CD4-positive, CD25-positive, alpha-beta regulatory T cell (primary cell): ENCODE measurements at regions not wholly inside any gene's neighbourhood (a gene's known extent, or its start where the extent isn't known, plus 50 kb on each side); places are given as distances from the start of the nearest gene placed in this dataset.
A peak's percentile ranks its signal among the peaks of the same experiment; 100 is the strongest.

Experiments
- ATAC-seq, 2 donors: fragments of 150-1000 bp; cut with Tn5 transposase; one replicate each; pipeline ENCODE4 v1.10.0; 2021; ENCODE audit warnings: low read depth in 2 of 2, moderate number of reproducible peaks in 2 of 2, moderate library complexity in 1 of 2
- DNase-seq, 3 donors: peaks; one replicate each; pipeline versions ENCODE4 v3.0.0 to v3.0.0-alpha.2; 2012 to 2022; ENCODE audit warnings: mixed read lengths in 1 of 3
- H3K27ac ChIP-seq: one replicate; pipeline ENCODE4 v1.7.0; 2013; ENCODE audit warnings: mild to moderate bottlenecking, low read length; ENCODE audit not compliant: insufficient read depth, poor library complexity, severe bottlenecking
- H3K27me3 ChIP-seq: one replicate; pipeline ENCODE4 v1.7.0; 2013; ENCODE audit warnings: low read length; ENCODE audit not compliant: control insufficient read depth, insufficient read depth
- H3K36me3 ChIP-seq: one replicate; pipeline ENCODE4 v1.7.0; 2013; ENCODE audit warnings: mild to moderate bottlenecking, low read length, moderate library complexity; ENCODE audit not compliant: control insufficient read depth, insufficient read depth
- H3K4me1 ChIP-seq: 2 replicates; pipeline ENCODE4 v1.7.0; 2013; ENCODE audit warnings: mild to moderate bottlenecking, low read length; ENCODE audit not compliant: insufficient read depth, control insufficient read depth, poor library complexity, severe bottlenecking
- H3K4me3 ChIP-seq: one replicate; pipeline ENCODE4 v1.7.0; 2013; ENCODE audit warnings: low read depth, mild to moderate bottlenecking, low read length, moderate library complexity
- H3K9me3 ChIP-seq, 2 experiments: 1 replicate in 1 of 2; 2 replicates in 1 of 2; pipeline ENCODE4 v1.7.0; 2013; ENCODE audit warnings: low read length in 2 of 2, mild to moderate bottlenecking in 1 of 2, moderate library complexity in 1 of 2; ENCODE audit not compliant: control insufficient read depth in 2 of 2
- H3K27ac Mint-ChIP-seq, 3 donors: one replicate each; pipeline ENCODE4 v1.8.0; 2020 to 2022; ENCODE audit warnings: mild to moderate bottlenecking in 3 of 3, mixed read lengths in 3 of 3, moderate library complexity in 2 of 3
- H3K27me3 Mint-ChIP-seq: one replicate; pipeline ENCODE4 v1.8.0; 2022; ENCODE audit warnings: mild to moderate bottlenecking, mixed read lengths
- H3K36me3 Mint-ChIP-seq: one replicate; pipeline ENCODE4 v1.8.0; 2020; ENCODE audit warnings: mixed read lengths
- H3K4me1 Mint-ChIP-seq, 4 donors: one replicate each; pipeline ENCODE4 v1.8.0; 2020 to 2022; ENCODE audit warnings: mixed read lengths in 4 of 4, mild to moderate bottlenecking in 1 of 4
- H3K4me3 Mint-ChIP-seq, 4 donors: one replicate each; pipeline ENCODE4 v1.8.0; 2020 to 2022; ENCODE audit warnings: mild to moderate bottlenecking in 4 of 4, mixed read lengths in 4 of 4, moderate library complexity in 3 of 4
- H3K9me3 Mint-ChIP-seq, 7 donors: one replicate each; pipeline ENCODE4 v1.8.0; 2020 to 2022; ENCODE audit warnings: mixed read lengths in 7 of 7, mild to moderate bottlenecking in 3 of 7, moderate library complexity in 2 of 7

- Histone ChIP-seq H3K27me3 (no peaks in the 10 kb centered on the region), H3K27ac (no peak overlapping the region), H3K9me3 (no peaks in the 10 kb centered on the region), H3K4me1 (no peaks in the 10 kb centered on the region), H3K36me3 (no peaks in the 10 kb centered on the region), H3K4me3 (no peak overlapping the region)
- Mint-ChIP-seq H3K4me3 (no peak overlapping the region), H3K27ac (no peak overlapping the region), H3K27me3 (no peaks in the 10 kb centered on the region), H3K36me3 (no peaks in the 10 kb centered on the region), H3K9me3 (peaks cover 0 to 1% (median 0%) of the 10 kb centered on the region in 7 donors), H3K4me1 (no peaks in the 10 kb centered on the region)
- DNase-seq = no peak
- no peak for ATAC-seq
These were observed 294.9 kb upstream of the MARCKS start for GRCh38 chr6:113562248-113562647.

GRCh38 chr6:113564371-113565171, 292.6 kb upstream of the MARCKS start:
- DNase-seq = no peak

GRCh38 chr6:113565306-113565705, 291.8 kb upstream of the MARCKS start:
- Mint-ChIP-seq H3K27ac (no peak overlapping the region), H3K36me3 (no peaks in the 10 kb centered on the region), H3K4me3 (no peak overlapping the region), H3K9me3 (peaks cover 0 to 4% (median 0%) of the 10 kb centered on the region in 7 donors), H3K27me3 (no peaks in the 10 kb centered on the region), H3K4me1 (no peaks in the 10 kb centered on the region)
- no peak for ATAC-seq
- DNase-seq = no peak
- no peak overlapping the region for H3K4me3 ChIP-seq
- no peaks in the 10 kb centered on the region for H3K9me3 ChIP-seq
- H3K4me1 ChIP-seq = no peaks in the 10 kb centered on the region
- no peaks in the 10 kb centered on the region for H3K27me3 ChIP-seq
- H3K36me3 ChIP-seq = no peaks in the 10 kb centered on the region
- H3K27ac ChIP-seq = no peak overlapping the region

More at GRCh38 chr6:113564371-113565171, 292.6 kb upstream of the MARCKS start:
- no peak overlapping the region for H3K27ac Mint-ChIP-seq
- no peaks in the 10 kb centered on the region for H3K4me1 ChIP-seq
- H3K9me3 ChIP-seq = no peaks in the 10 kb centered on the region
- no peaks in the 10 kb centered on the region for H3K27me3 Mint-ChIP-seq
- H3K4me3 ChIP-seq = no peak overlapping the region
- H3K9me3 Mint-ChIP-seq = peaks cover 0 to 4% (median 0%) of the 10 kb centered on the region in 7 donors
- no peaks in the 10 kb centered on the region for H3K4me1 Mint-ChIP-seq
- no peaks in the 10 kb centered on the region for H3K36me3 ChIP-seq
- no peaks in the 10 kb centered on the region for H3K36me3 Mint-ChIP-seq
- H3K27ac ChIP-seq = no peak overlapping the region
- ATAC-seq = peak in 1 of 2 donors; percentile 28
- no peak overlapping the region for H3K4me3 Mint-ChIP-seq
- H3K27me3 ChIP-seq = no peaks in the 10 kb centered on the region

GRCh38 chr6:113570161-113570560, 287.0 kb upstream of the MARCKS start:
- no peaks in the 10 kb centered on the region for H3K4me1 Mint-ChIP-seq
- no peaks in the 10 kb centered on the region for H3K36me3 Mint-ChIP-seq
- H3K4me3 ChIP-seq = no peak overlapping the region
- no peaks in the 10 kb centered on the region for H3K36me3 ChIP-seq
- no peaks in the 10 kb centered on the region for H3K27me3 Mint-ChIP-seq
- no peaks in the 10 kb centered on the region for H3K9me3 ChIP-seq
- no peaks in the 10 kb centered on the region for H3K4me1 ChIP-seq
- peaks cover 0 to 7% (median 0%) of the 10 kb centered on the region in 7 donors for H3K9me3 Mint-ChIP-seq
- H3K4me3 Mint-ChIP-seq = no peak overlapping the region
- H3K27me3 ChIP-seq = no peaks in the 10 kb centered on the region
- DNase-seq (no peak), ATAC-seq (no peak)
- no peak overlapping the region for H3K27ac Mint-ChIP-seq
- no peak overlapping the region for H3K27ac ChIP-seq

GRCh38 chr6:113570641-113571040, 286.5 kb upstream of the MARCKS start:
- H3K9me3 ChIP-seq = no peaks in the 10 kb centered on the region
- no peaks in the 10 kb centered on the region for H3K27me3 ChIP-seq
- no peak overlapping the region for H3K27ac ChIP-seq
- Mint-ChIP-seq H3K27me3 (no peaks in the 10 kb centered on the region), H3K4me3 (no peak overlapping the region), H3K9me3 (peaks cover 0 to 7% (median 0%) of the 10 kb centered on the region in 7 donors), H3K36me3 (no peaks in the 10 kb centered on the region), H3K27ac (no peak overlapping the region), H3K4me1 (no peaks in the 10 kb centered on the region)
- ATAC-seq (no peak), DNase-seq (no peak)
- H3K36me3 ChIP-seq = no peaks in the 10 kb centered on the region
- no peaks in the 10 kb centered on the region for H3K4me1 ChIP-seq
- H3K4me3 ChIP-seq = no peak overlapping the region

- H3K9me3 Mint-ChIP-seq = peaks cover 0 to 3% (median 2%) of the 10 kb centered on the region in 7 donors
- no peaks in the 10 kb centered on the region for H3K4me1 Mint-ChIP-seq
- no peak overlapping the region for H3K4me3 ChIP-seq
- H3K9me3 ChIP-seq = no peaks in the 10 kb centered on the region
- no peak overlapping the region for H3K27ac Mint-ChIP-seq
- no peak overlapping the region for H3K4me3 Mint-ChIP-seq
- ATAC-seq (no peak), DNase-seq (no peak)
- no peaks in the 10 kb centered on the region for H3K36me3 ChIP-seq
- H3K27ac ChIP-seq = no peak overlapping the region
- H3K27me3 ChIP-seq = no peaks in the 10 kb centered on the region
- H3K27me3 Mint-ChIP-seq = no peaks in the 10 kb centered on the region
- no peaks in the 10 kb centered on the region for H3K36me3 Mint-ChIP-seq
- H3K4me1 ChIP-seq = no peaks in the 10 kb centered on the region
These were observed 283.0 kb upstream of the MARCKS start for GRCh38 chr6:113574147-113574546.

GRCh38 chr6:113576310-113576709, 280.8 kb upstream of the MARCKS start:
- Histone ChIP-seq H3K4me1 (no peaks in the 10 kb centered on the region), H3K9me3 (no peaks in the 10 kb centered on the region), H3K27me3 (no peaks in the 10 kb centered on the region), H3K27ac (no peak overlapping the region), H3K4me3 (no peak overlapping the region), H3K36me3 (no peaks in the 10 kb centered on the region)
- ATAC-seq (no peak), DNase-seq (no peak)
- H3K27me3 Mint-ChIP-seq = no peaks in the 10 kb centered on the region
- no peaks in the 10 kb centered on the region for H3K36me3 Mint-ChIP-seq
- no peaks in the 10 kb centered on the region for H3K4me1 Mint-ChIP-seq
- peaks cover 0 to 3% (median 2%) of the 10 kb centered on the region in 7 donors for H3K9me3 Mint-ChIP-seq
- no peak overlapping the region for H3K4me3 Mint-ChIP-seq
- no peak overlapping the region for H3K27ac Mint-ChIP-seq

- H3K27ac ChIP-seq = no peak overlapping the region
- Mint-ChIP-seq H3K36me3 (no peaks in the 10 kb centered on the region), H3K27me3 (no peaks in the 10 kb centered on the region), H3K4me3 (no peak overlapping the region), H3K9me3 (peaks cover 0 to 3% (median 2%) of the 10 kb centered on the region in 7 donors), H3K27ac (no peak overlapping the region), H3K4me1 (no peaks in the 10 kb centered on the region)
- H3K36me3 ChIP-seq = no peaks in the 10 kb centered on the region
- no peaks in the 10 kb centered on the region for H3K4me1 ChIP-seq
- H3K4me3 ChIP-seq = no peak overlapping the region
- ATAC-seq = no peak
- no peaks in the 10 kb centered on the region for H3K9me3 ChIP-seq
- no peaks in the 10 kb centered on the region for H3K27me3 ChIP-seq
- DNase-seq = no peak
These were observed 278.5 kb upstream of the MARCKS start for GRCh38 chr6:113578691-113579090.
